SU-DHL-6 (cell line): ENCODE measurements at regions not wholly inside any gene's neighbourhood (a gene's known extent, or its start where the extent isn't known, plus 50 kb on each side); places are given as distances from the start of the nearest gene placed in this dataset.

ENCODE experiments used
- CTCF ChIP-seq: fragments of 200-600 bp; sonication (generic); IDR thresholded peaks from one replicate; pipeline ENCODE4 v1.5.1; 2017; ENCODE audit warnings: antibody characterized with exemption, mild to moderate bottlenecking, low read length, moderate library complexity; ENCODE audit not compliant: insufficient read depth, poor library complexity, severe bottlenecking
- EZH2phosphoT487 ChIP-seq: fragments of 200-600 bp; sonication (generic), shearing (Covaris generic); conservative IDR thresholded peaks from 2 replicates; pipeline ENCODE4 v1.6.1; 2018; ENCODE audit warnings: mild to moderate bottlenecking, antibody characterized with exemption, low read length, moderate library complexity, mixed read lengths

GRCh38 chr6:3520281-3521230, 63.7 kb upstream of the SLC22A23 start:
- TF ChIP-seq CTCF (no peak), EZH2phosphoT487 (no peak)
